Right lobe of liver (tissue), 6 donors: ENCODE measurements at regions not wholly inside any gene's neighbourhood (a gene's known extent, or its start where the extent isn't known, plus 50 kb on each side); places are given as distances from the start of the nearest gene placed in this dataset.

Experiments used
- ATAC-seq, 4 donors: fragments of 200-7000 bp; cut with Tn5 transposase; one replicate each; pipeline ENCODE4 v1.9.1; 2020; ENCODE audit warnings: mild to moderate bottlenecking in 4 of 4, moderate library complexity in 4 of 4
- DNase-seq, 3 donors: peaks; one replicate each; pipeline ENCODE4 v3.0.0-alpha.2; 2020
- H3K27ac ChIP-seq, 3 donors: fragments of 200-600 bp; one replicate each; pipeline ENCODE4 v1.8.0; 2022
- H3K27me3 ChIP-seq, 2 donors: fragments of 200-600 bp; one replicate each; pipeline ENCODE4 v1.8.0; 2022
- H3K36me3 ChIP-seq, 4 donors: fragments of 200-600 bp; sonication (generic) in 1 of 4; one replicate each; pipeline versions ENCODE4 v1.5.1 to v1.8.0; 2017 to 2022; ENCODE audit warnings: control low read depth in 1 of 4
- H3K4me1 ChIP-seq, 4 donors: fragments of 200-600 bp; sonication (generic) in 1 of 4; one replicate each; pipeline versions ENCODE4 v1.5.1 to v1.8.0; 2017 to 2022; ENCODE audit warnings: control low read depth in 1 of 4
- H3K4me3 ChIP-seq, 3 donors: fragments of 200-600 bp; one replicate each; pipeline ENCODE4 v1.8.0; 2022
- H3K9me3 ChIP-seq, 4 donors: fragments of 200-600 bp; sonication (generic) in 1 of 4; one replicate each; pipeline versions ENCODE4 v1.5.1 to v1.8.0; 2017 to 2022; ENCODE audit warnings: control low read depth in 1 of 4
- CTCF ChIP-seq, 4 donors: fragments of 200-600 bp in 3 of 4; fragments of 450-650 bp in 1 of 4; IDR thresholded peaks; one replicate each; pipeline versions ENCODE4 v1.5.1 to v1.8.0; 2016 to 2022; ENCODE audit warnings: antibody characterized with exemption in 4 of 4, mild to moderate bottlenecking in 2 of 4
- POLR2A ChIP-seq: fragments of 450-650 bp; IDR thresholded peaks from one replicate; pipeline ENCODE4 v1.6.1; 2017; ENCODE audit warnings: antibody characterized with exemption, mild to moderate bottlenecking
- WGBS: methylation state at CpG from one replicate; pipeline ENCODE4 v1.1.6; 2018; ENCODE audit warnings: low coverage, low lambda C conversion rate; ENCODE audit not compliant: insufficient coverage; ENCODE audit errors: missing lambda C conversion rate; 5-methylcytosine and 5-hydroxymethylcytosine counted together
- intact Hi-C, 2 donors: fragments of 100-400 bp; cut with DNase I; formaldehyde crosslinking; loops; one replicate each; pipeline versions ENCODE4 v1.11.2 to v1.14.1; 2022
- donor health status: DM: no; HTN: yes; CAD: no.
- donor health status: DM: no; HTN: no; CAD: no.
- donor health status: DM: no; HTN: no; CAD: no.
- donor health status: DM: no; HTN: yes; CAD: no.
- donor health status: DM: no; HTN: yes; CAD: no.

- ATAC-seq (peak in 2 of 4 donors; percentile 18 to 77), DNase-seq (no peak)
- Histone ChIP-seq H3K36me3 (no peaks in the 10 kb centered on the region), H3K4me3 (no peak overlapping the region), H3K27me3 (no peaks in the 10 kb centered on the region), H3K9me3 (no peaks in the 10 kb centered on the region), H3K4me1 (no peaks in the 10 kb centered on the region), H3K27ac (no peak overlapping the region)
- intact Hi-C loops, result no loop called here
- TF ChIP-seq CTCF (IDR thresholded peaks at IDR 0.05) (peak in 2 of 4 donors; percentile 4 to 23), POLR2A (no peak)
These were observed 51.0 kb upstream of the EGFLAM start for GRCh38 chr5:38207343-38207742.

- no peaks in the 10 kb centered on the region for H3K36me3 ChIP-seq
- no peaks in the 10 kb centered on the region for H3K4me1 ChIP-seq
- no peaks in the 10 kb centered on the region for H3K27me3 ChIP-seq
- intact Hi-C loops, result no loop called here
- no peak overlapping the region for H3K27ac ChIP-seq
- DNase-seq (no peak), ATAC-seq (no peak)
- 48% methylated on average over 4 of the region's 4 CpGs for WGBS
- TF ChIP-seq CTCF (IDR thresholded peaks at IDR 0.05) (no peak), POLR2A (no peak)
- H3K4me3 ChIP-seq, result no peak overlapping the region
- H3K9me3 ChIP-seq, result no peaks in the 10 kb centered on the region
These were observed 55.6 kb upstream of the EGFLAM start for GRCh38 chr5:38202741-38203140.

- ATAC-seq (no peak), DNase-seq (no peak)
- no peak overlapping the region for H3K4me3 ChIP-seq
- WGBS, result 75% methylated on average over 1 of the region's 1 CpG
- H3K9me3 ChIP-seq, result no peaks in the 10 kb centered on the region
- intact Hi-C loops, result no loop called here
- no peaks in the 10 kb centered on the region for H3K4me1 ChIP-seq
- no peak overlapping the region for H3K27ac ChIP-seq
- no peaks in the 10 kb centered on the region for H3K27me3 ChIP-seq
- TF ChIP-seq CTCF (IDR thresholded peaks at IDR 0.05) (no peak), POLR2A (no peak)
- H3K36me3 ChIP-seq, result no peaks in the 10 kb centered on the region
These were observed 57.3 kb upstream of the EGFLAM start for GRCh38 chr5:38200872-38201557.

- Histone ChIP-seq H3K9me3 (no peaks in the 10 kb centered on the region), H3K4me3 (no peak overlapping the region), H3K4me1 (no peaks in the 10 kb centered on the region), H3K27ac (no peak overlapping the region), H3K27me3 (no peaks in the 10 kb centered on the region), H3K36me3 (no peaks in the 10 kb centered on the region)
- WGBS, result 89% methylated on average over 3 of the region's 3 CpGs
- ATAC-seq (no peak), DNase-seq (no peak)
- TF ChIP-seq CTCF (IDR thresholded peaks at IDR 0.05), result no peak
- TF ChIP-seq POLR2A, result no peak
- intact Hi-C loops, result no loop called here
These were observed 61.2 kb upstream of the EGFLAM start for GRCh38 chr5:38197118-38197517.
